ENCODE measurements at regions not wholly inside any gene's neighbourhood (a gene's known extent, or its start where the extent isn't known, plus 50 kb on each side); places are given as distances from the start of the nearest gene placed in this dataset.

DNA sequence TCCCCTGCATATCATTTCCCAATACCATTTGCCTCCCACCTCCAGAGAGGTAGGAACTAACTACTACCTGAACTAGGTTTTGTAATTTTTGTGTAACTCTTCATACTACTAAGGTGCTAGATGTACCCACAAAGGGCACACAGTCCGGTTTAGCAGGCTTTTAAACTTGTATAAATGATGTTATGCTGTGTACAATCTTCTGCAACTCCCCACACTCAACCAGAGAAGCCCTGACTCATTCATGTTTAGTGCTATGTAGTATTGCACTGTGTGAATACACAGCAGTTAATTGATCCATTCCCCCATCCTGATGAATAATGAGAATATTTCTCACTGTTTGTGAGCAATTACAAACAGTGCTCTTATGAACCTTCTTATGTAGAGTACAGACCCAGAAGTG, 285.6 kb downstream of the SMAD2 start:
- no peak for TF ChIP-seq EP300 (IDR thresholded peaks at IDR 0.05; ENCODE audit: borderline replicate concordance)
- no peak for TF ChIP-seq ZBTB7A (IDR thresholded peaks at IDR 0.05; ENCODE audit: low read depth)
- TF ChIP-seq CREB1 (IDR thresholded peaks at IDR 0.05; ENCODE audit: low read depth), result no peak
- no peak for TF ChIP-seq TEAD4 (IDR thresholded peaks at IDR 0.05)
- no peak for TF ChIP-seq TAF1 (IDR thresholded peaks at IDR 0.05; ENCODE audit: low read depth)
- no peak for TF ChIP-seq FOXM1 (IDR thresholded peaks at IDR 0.05; ENCODE audit: borderline replicate concordance, low read depth)

DNA sequence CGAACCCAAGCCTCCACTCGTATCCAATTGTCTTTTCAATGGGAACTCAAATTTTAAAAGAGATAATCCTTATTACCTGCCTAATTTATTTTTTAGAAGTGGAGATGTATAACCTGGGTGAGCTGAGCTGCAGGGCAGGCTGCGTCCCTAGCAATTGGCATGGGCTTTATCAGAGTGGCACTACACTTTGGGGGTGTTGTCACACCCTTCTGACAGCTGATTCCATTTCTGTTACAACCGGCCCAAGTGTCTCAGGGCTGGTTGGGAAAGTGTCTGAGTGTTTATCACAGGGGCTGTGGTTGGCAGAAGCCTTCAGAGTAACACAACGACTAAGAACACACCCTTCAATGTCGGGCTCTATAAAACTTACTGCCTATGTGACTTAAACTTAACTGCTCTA, 295.0 kb downstream of the SMAD2 start:
- no peak for TF ChIP-seq YY1 (IDR thresholded peaks at IDR 0.05; ENCODE audit: low read depth)
- no peak for TF ChIP-seq TCF12 (IDR thresholded peaks at IDR 0.05; ENCODE audit: low read depth)
- TF ChIP-seq CREB1 (IDR thresholded peaks at IDR 0.05; ENCODE audit: low read depth), result no peak
- no peak for TF ChIP-seq CEBPB (IDR thresholded peaks at IDR 0.05)
- TF ChIP-seq ZBTB7A (IDR thresholded peaks at IDR 0.05; ENCODE audit: low read depth), result no peak
- TF ChIP-seq, protein P1, sequence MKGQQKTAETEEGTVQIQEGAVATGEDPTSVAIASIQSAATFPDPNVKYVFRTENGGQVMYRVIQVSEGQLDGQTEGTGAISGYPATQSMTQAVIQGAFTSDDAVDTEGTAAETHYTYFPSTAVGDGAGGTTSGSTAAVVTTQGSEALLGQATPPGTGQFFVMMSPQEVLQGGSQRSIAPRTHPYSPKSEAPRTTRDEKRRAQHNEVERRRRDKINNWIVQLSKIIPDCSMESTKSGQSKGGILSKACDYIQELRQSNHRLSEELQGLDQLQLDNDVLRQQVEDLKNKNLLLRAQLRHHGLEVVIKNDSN (IDR thresholded peaks at IDR 0.05), result no peak
- TF ChIP-seq EGR1 (IDR thresholded peaks at IDR 0.05), result no peak
- TF ChIP-seq TAF1 (IDR thresholded peaks at IDR 0.05; ENCODE audit: low read depth), result no peak
- TF ChIP-seq NFIC (IDR thresholded peaks at IDR 0.05), result no peak

DNA sequence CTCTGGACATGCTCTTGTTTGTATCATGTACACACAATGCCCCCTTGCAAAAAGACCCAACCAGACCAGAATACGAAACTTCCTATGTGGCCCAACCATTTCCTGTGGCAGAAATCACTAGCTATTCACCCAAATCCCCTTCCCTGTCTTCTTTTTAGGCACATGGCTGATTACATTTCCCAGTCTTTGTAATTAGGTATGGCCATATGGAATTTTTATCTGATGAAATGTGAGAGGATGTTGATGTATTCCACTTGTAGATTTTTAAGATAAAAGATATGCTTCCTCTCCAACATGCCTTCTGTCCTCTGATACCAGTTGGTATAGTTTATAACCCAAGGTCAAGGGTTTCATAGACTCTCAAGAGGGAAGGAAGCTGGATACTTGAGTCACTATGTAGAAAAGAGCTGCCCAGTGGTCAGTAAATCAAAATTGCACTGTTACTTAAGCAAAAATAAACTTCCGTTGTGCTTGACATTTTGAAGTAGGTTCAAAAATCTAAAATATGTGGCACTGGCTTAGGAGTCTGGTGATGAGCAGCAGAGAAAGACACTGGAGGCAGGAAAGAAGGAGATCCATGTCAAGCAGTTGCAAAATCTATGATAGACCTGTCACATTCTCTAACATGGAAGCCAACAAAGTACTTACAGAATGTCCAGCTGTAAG, 297.4 kb downstream of the SMAD2 start:
- TF ChIP-seq YY1 (IDR thresholded peaks at IDR 0.05; ENCODE audit: low read depth) (no peak), CEBPB (IDR thresholded peaks at IDR 0.05) (no peak), TAF1 (IDR thresholded peaks at IDR 0.05; ENCODE audit: low read depth) (no peak), NFIC (IDR thresholded peaks at IDR 0.05) (no peak), TEAD4 (IDR thresholded peaks at IDR 0.05) (no peak), ZBTB7A (IDR thresholded peaks at IDR 0.05; ENCODE audit: low read depth) (no peak), RAD21 (IDR thresholded peaks at IDR 0.05; ENCODE audit: low read depth) (no peak), CREB1 (IDR thresholded peaks at IDR 0.05; ENCODE audit: low read depth) (no peak), EGR1 (IDR thresholded peaks at IDR 0.05) (no peak)
- TF ChIP-seq, protein P1 (IDR thresholded peaks at IDR 0.05), result no peak
- TF ChIP-seq, protein P2, sequence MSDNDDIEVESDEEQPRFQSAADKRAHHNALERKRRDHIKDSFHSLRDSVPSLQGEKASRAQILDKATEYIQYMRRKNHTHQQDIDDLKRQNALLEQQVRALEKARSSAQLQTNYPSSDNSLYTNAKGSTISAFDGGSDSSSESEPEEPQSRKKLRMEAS (IDR thresholded peaks at IDR 0.05), result no peak
- TF ChIP-seq, protein P3, sequence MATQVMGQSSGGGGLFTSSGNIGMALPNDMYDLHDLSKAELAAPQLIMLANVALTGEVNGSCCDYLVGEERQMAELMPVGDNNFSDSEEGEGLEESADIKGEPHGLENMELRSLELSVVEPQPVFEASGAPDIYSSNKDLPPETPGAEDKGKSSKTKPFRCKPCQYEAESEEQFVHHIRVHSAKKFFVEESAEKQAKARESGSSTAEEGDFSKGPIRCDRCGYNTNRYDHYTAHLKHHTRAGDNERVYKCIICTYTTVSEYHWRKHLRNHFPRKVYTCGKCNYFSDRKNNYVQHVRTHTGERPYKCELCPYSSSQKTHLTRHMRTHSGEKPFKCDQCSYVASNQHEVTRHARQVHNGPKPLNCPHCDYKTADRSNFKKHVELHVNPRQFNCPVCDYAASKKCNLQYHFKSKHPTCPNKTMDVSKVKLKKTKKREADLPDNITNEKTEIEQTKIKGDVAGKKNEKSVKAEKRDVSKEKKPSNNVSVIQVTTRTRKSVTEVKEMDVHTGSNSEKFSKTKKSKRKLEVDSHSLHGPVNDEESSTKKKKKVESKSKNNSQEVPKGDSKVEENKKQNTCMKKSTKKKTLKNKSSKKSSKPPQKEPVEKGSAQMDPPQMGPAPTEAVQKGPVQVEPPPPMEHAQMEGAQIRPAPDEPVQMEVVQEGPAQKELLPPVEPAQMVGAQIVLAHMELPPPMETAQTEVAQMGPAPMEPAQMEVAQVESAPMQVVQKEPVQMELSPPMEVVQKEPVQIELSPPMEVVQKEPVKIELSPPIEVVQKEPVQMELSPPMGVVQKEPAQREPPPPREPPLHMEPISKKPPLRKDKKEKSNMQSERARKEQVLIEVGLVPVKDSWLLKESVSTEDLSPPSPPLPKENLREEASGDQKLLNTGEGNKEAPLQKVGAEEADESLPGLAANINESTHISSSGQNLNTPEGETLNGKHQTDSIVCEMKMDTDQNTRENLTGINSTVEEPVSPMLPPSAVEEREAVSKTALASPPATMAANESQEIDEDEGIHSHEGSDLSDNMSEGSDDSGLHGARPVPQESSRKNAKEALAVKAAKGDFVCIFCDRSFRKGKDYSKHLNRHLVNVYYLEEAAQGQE (IDR thresholded peaks at IDR 0.05; ENCODE audit: low read depth), result no peak

DNA sequence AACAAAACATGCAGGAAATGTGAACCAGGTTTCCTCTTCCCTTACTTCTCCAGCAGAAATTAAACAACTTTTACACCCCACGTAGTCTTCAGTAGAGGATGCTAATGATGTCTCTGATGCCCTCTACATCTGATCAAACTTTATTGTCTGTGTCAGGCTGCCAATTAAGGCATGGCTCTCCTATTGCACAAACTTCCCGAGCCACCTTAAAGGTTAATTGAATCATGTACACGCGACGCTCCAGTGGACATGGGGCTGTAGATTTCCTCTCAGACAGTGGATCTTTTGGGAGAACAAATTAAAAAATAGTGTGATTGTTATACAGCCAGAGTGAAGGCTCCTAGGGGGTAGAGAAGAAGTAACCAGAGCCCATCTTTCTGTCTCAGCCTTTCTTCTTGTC, 301.6 kb downstream of the SMAD2 start:
- TF ChIP-seq CREB1 (IDR thresholded peaks at IDR 0.05; ENCODE audit: low read depth) (no peak), TEAD4 (IDR thresholded peaks at IDR 0.05) (no peak), EGR1 (IDR thresholded peaks at IDR 0.05) (no peak), YY1 (IDR thresholded peaks at IDR 0.05; ENCODE audit: low read depth) (no peak), TCF12 (IDR thresholded peaks at IDR 0.05; ENCODE audit: low read depth) (no peak), CEBPB (IDR thresholded peaks at IDR 0.05) (no peak), ZBTB7A (IDR thresholded peaks at IDR 0.05; ENCODE audit: low read depth) (no peak), EP300 (IDR thresholded peaks at IDR 0.05; ENCODE audit: borderline replicate concordance) (no peak), RAD21 (IDR thresholded peaks at IDR 0.05; ENCODE audit: low read depth) (no peak), TAF1 (IDR thresholded peaks at IDR 0.05; ENCODE audit: low read depth) (no peak), FOXM1 (IDR thresholded peaks at IDR 0.05; ENCODE audit: borderline replicate concordance, low read depth) (no peak), NFIC (IDR thresholded peaks at IDR 0.05) (no peak)
- TF ChIP-seq, protein P3 (IDR thresholded peaks at IDR 0.05; ENCODE audit: low read depth), result no peak
- TF ChIP-seq, protein P1 (IDR thresholded peaks at IDR 0.05), result no peak
- TF ChIP-seq, protein P2 (IDR thresholded peaks at IDR 0.05), result no peak

DNA sequence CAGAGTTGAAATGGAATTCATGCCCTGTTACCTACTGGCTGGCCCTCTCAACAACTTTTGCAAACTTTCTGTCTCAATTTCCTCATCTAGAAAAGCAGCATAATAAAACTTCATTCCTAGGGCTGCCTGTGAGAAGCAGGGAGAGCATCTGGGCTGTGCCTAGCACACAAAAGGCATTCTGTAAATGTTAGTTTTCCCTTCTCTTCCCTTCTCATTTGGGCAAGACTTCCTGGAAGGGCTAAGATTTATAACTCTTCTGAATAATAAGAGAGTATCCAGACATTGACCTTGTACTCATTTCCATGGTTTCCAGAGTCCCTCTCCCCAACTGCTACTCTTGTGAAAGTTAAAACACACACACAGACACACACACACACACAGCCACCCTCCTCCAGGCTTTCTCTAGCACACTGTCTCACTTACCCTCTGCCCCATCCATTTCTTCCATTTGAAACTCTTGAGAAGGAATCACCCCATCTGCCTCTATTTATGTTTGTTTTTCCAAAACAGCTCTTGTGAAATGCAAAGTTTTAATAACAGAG, 302.1 kb downstream of the SMAD2 start:
- TF ChIP-seq, protein P2 (IDR thresholded peaks at IDR 0.05), result no peak
- no peak for TF ChIP-seq TAF1 (IDR thresholded peaks at IDR 0.05; ENCODE audit: low read depth)
- no peak for TF ChIP-seq TEAD4 (IDR thresholded peaks at IDR 0.05)
- no peak for TF ChIP-seq CEBPB (IDR thresholded peaks at IDR 0.05)
- TF ChIP-seq EP300 (IDR thresholded peaks at IDR 0.05; ENCODE audit: borderline replicate concordance), result no peak
- no peak for TF ChIP-seq FOXM1 (IDR thresholded peaks at IDR 0.05; ENCODE audit: borderline replicate concordance, low read depth)
- TF ChIP-seq CREB1 (IDR thresholded peaks at IDR 0.05; ENCODE audit: low read depth), result no peak
- TF ChIP-seq NFIC (IDR thresholded peaks at IDR 0.05), result no peak
- TF ChIP-seq, protein P3 (IDR thresholded peaks at IDR 0.05; ENCODE audit: low read depth), result no peak
- no peak for TF ChIP-seq YY1 (IDR thresholded peaks at IDR 0.05; ENCODE audit: low read depth)
- TF ChIP-seq, protein P1 (IDR thresholded peaks at IDR 0.05), result no peak
- no peak for TF ChIP-seq RAD21 (IDR thresholded peaks at IDR 0.05; ENCODE audit: low read depth)
- TF ChIP-seq ZBTB7A (IDR thresholded peaks at IDR 0.05; ENCODE audit: low read depth), result no peak
- TF ChIP-seq EGR1 (IDR thresholded peaks at IDR 0.05), result no peak
- TF ChIP-seq TCF12 (IDR thresholded peaks at IDR 0.05; ENCODE audit: low read depth), result no peak
